HG02840 (cell line): ENCODE measurements at regions not wholly inside any gene's neighbourhood (a gene's known extent, or its start where the extent isn't known, plus 50 kb on each side); places are given as distances from the start of the nearest gene placed in this dataset.
"Not testable (repeated sequence)": the region's sequence is repeated elsewhere in the genome, so short reads cannot be mapped to it uniquely, and the experiment has no call there.

Source experiments
- ATAC-seq: cut with Tn5 transposase; IDR thresholded peaks from one replicate; pipeline ENCODE4 v1.9.1; 2021; ENCODE audit warnings: mild to moderate bottlenecking, moderate library complexity, moderate number of reproducible peaks; ENCODE audit not compliant: unreplicated experiment, low FRiP score

DNA sequence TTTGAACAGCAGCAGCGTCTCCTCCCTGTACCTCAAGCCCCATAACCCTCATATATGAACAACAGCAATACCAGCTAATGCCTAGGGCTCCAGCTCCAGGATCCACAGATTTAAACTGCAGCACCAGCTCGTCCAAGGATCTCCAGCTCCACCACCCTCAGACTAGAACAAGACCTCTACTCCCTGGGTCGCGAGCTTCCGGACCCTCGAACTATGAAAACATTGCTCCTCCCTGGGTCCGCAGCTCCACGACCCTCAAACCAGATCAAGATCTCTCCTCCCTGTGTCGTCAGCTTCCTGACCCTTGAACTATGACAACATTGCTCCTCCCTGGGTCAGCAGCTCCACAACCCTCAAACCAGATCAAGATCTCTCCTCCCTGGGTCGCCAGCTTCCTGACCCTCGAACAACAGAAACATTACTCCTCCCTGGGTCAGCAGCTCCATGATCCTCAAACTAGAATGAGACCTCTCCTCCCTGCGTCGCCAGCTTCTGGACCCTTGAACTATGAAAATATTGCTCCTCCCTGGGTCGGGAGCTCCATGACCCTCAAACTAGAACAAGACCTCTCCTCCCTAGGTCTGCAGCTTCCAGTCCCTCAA, 339.0 kb upstream of the SULF2 start:
- no peak for ATAC-seq

GRCh38 chr20:48120120-48120519, 334.8 kb upstream of the SULF2 start:
- ATAC-seq = no peak

GRCh38 chr20:48119389-48119788, 334.1 kb upstream of the SULF2 start:
- ATAC-seq = not testable (repeated sequence)

DNA sequence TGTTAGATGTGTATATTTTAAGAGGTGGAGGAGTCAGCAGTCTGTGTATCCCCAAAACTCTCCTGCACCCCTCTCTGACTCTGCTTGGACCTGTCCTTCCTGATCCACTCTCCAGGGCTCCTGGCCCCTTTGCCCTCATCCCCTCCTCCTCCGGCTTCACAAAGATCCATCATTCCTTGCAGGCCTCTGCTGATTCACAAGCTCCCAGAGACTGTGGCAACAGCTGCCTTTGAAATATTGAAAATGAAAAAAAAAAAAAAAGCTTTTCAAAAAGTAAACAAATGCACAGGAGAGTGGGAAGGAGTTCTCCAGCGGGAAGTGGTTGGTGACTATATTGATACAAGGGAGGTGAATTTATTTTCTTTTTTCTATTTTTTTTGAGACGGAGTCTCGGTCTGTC, 330.2 kb upstream of the SULF2 start:
- no peak for ATAC-seq

DNA sequence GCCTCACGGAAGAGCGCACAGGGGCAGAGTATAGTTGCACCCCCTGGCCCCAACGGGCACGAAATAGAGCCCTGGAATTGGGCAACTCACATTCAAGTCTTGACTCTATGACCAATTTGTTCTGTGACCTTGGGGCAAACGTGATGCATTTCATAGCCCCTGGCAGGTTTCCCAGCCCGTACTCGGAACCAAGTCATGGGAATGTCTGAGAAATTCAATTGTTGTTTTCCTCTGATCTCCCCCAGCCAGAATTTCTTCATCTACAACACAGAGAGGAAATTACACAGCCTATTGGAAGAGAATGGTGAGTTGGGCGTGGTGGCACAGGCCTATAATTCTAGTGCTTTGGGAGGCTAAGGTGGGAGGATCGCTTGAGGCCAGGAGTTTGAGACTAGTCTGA, 322.3 kb upstream of the SULF2 start:
- ATAC-seq = no peak

DNA sequence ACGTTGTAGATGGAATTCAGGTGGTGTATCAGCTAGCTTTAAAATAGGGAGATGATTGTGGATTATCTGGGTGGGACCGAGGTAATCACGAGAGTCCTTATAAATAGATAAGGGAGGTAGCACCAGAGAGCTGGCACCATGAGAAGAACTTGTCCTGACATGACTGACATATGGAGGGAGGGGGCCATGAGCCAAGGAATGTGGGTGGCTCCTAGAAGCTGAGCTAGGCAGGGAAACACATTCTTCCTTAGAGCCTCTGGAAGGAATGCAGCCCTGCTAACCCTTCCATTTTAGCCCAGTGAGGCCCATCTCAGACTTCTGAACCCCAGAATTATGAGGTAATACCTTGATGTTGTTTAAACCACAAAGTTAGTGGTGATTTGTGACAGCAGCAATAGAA, 321.1 kb upstream of the SULF2 start:
- ATAC-seq = no peak

GRCh38 chr20:48105526-48105925, 320.2 kb upstream of the SULF2 start:
- no peak for ATAC-seq

DNA sequence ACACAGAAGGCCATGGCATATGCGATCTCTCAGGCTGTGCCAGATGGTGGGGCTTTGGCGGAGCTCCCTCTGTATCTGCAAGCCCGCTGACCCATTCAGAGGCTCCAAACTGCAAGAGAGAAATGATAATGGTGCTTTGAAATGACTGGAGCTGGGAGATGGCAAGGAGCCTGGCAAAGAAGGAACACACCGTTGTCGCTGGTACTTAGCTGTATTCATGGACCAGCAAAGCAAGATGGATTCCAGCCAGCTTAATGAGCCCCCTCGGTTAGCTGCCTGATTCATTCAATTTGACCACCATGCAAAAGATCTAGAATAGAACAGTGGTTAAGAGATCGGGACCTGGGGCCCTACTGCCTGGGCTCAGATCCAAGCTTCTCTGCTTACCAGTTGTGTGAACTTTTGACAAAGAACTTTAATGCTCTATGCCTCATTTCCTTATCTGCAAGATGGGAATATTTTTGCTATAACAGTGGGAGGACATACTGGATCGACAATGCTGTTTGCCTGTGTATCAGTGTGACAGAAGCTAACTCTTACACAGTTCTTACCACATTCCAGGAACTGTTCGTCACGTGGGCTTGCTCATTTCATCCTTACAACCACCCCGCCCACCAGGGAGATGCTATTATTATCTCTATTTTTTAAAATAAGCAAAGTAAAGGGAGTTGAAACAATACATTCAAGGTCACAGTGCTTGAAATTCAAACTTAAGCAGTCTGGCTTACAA, 317.8 kb upstream of the SULF2 start:
- no peak for ATAC-seq

DNA sequence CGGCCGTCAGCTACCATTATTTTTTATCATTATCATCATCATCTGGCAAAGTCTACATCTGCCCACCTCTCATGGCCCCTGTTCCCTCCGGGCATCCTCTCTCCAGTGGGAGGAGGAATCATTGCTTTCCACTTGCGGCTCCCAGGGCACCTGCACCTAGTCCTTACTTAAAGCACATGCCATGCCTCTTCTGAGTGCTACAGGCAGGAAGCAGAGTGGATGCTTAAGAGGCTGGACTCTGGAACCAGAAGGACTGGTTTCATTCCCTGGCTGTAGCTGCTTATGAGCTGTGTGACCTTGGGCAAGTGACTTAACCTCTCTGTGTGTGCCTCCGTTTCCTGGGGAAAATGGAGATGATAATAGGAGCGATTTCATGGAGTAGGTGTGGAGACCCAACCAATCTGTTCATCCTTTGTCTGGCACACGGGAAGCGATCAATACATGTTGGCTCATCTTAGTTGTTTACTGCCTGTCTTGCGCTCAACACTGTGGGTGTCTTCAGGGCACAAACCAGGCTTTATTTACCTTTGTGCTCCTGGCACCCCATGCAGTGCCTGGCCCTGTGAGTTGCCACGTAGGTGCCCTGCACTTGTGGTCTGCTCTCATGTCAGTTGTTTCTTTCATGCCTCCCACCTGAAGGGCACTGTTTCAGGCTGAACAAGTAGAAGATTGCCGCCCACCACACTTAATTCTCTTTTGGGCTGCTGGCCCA, 317.0 kb upstream of the SULF2 start:
- no peak for ATAC-seq

DNA sequence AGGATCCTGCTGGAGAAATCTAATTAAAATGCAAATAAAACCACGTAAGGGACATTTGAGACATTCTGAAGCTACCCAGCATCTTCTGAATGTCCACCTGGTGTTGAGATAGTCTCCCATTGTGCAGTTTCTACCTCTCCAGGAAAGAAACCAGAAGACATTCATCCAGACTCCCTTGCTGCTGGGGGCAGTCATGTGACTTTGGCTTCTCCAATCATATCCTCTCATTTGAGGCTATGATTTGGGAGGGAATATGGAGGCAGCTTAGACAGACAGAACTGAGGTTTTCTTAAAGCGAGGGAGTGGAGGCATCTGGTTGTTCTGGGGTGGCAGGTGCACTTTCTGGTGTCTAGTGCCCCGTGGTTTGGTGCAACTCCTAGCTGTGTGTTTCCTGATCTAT, 315.2 kb upstream of the SULF2 start:
- ATAC-seq = no peak

DNA sequence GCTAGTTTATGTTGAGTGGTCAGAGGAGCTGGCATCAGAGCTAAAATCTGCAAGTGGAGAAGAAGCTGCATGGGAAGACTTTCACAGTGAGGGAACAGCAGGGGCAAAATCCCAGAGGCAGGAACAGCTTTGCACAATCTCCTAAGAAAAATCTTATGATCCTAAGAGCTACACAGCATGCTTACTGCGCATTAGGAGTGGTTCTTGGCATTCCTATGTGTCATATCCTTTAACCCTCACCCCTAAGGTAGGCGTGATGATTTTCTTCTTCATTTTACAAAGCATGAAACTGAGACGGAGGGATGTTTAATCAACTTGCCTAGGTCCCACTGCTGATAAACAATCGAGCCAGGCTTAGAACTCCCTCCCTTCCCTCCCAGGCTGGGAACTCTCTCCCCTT, 313.6 kb upstream of the SULF2 start:
- no peak for ATAC-seq

GRCh38 chr20:48098099-48098498, 312.8 kb upstream of the SULF2 start:
- ATAC-seq = no peak

GRCh38 chr20:48096957-48097890, 311.9 kb upstream of the SULF2 start:
- ATAC-seq = no peak

- no peak for ATAC-seq
Measured at GRCh38 chr20:48096212-48096875, 311.1 kb upstream of the SULF2 start.

DNA sequence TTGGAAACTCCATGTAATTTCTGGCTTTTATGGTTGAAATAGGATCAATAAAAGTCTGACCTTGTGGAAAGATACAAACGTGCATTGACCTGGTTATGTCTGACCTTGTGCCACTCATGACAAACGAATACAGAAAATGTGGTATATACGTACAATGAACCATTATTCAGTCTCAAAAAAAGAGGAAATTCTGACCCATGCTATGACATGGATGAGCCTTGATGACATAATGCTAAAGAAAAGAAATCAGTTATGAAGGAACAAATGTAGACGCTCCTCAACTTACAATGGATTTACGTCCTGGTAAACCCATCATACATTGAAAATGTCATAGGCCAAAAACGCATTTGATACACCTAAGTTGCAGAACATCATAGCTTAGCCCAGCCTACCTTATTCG, 309.7 kb upstream of the SULF2 start:
- ATAC-seq = no peak

- no peak for ATAC-seq
Measured at GRCh38 chr20:48094196-48094749, 309.0 kb upstream of the SULF2 start.

DNA sequence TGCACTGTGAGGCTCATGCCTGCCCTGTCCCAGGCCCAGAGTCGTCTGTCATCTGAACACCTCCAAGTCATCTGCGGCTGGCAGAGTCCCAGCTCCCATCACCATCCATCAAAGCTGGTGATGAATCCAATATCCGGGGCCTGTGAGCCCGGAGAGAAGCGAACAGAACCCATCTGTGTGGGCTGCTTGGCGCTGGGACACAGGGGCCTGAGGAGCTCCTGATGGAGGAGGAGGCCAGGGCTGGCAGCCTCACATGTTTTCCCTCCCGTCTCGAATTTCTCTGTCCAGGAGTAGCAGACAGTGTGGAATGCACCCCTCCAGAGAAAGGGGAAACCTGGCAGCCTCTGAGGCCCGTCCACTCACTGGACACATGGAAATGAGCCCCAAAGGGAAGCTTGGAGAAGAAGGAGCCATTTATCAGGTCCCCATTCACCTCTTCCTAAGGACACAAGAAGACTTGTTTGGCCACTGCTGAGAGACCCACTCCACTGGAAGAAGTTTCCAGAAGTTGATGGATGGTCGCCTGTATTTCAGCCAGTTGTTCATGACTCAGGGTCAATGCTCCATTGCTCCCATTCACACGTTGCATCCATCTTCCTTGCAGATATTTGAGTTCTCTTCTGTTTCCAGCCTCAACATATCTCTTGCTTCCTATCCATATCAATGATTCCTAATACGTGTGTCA, 307.5 kb upstream of the SULF2 start:
- no peak for ATAC-seq

DNA sequence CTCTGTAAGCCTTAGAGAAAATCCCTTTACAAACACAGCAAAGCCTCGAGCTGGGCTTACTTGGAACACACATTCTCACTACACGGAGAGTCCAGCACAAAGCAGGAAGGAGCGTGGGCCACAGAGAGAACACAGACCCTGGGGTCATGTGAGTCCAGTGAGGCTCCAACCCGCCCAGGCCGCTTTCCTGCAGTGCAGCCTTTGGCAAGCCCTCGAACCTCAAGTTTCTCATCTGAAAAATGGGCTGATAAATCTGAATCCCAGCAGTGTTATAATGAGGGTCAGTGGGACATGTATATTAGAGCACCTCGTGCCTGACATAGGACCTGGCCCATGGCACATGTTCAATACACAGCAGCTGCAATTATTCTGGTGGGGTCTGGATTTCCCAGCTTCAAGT, 305.5 kb upstream of the SULF2 start:
- no peak for ATAC-seq

DNA sequence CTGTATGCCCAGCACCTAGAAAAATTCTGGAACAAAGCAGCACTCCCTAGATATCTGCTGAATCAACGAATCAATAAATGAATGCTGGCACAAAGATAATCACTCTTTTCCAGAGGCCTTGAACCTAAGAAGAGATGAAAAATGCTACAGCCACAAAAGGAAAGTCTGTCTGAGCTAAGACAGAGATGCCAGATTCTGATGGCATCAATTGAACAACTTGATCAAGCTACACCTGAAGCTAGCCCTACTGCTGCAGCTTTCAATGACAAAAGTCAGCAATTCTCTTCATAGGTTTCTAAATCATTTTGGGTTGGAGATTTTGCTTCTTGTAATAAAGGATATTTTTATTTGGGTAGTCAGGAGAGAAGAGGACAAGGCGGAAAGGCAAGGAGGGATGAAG, 305.0 kb upstream of the SULF2 start:
- ATAC-seq = no peak
